Amniotic epithelial cell (primary cell): ENCODE measurements at regions not wholly inside any gene's neighbourhood (a gene's known extent, or its start where the extent isn't known, plus 50 kb on each side); places are given as distances from the start of the nearest gene placed in this dataset.

Experiments
- DNase-seq: peaks from one replicate; pipeline ENCODE4 v3.0.0-alpha.2; 2010; ENCODE audit warnings: low read depth

DNA sequence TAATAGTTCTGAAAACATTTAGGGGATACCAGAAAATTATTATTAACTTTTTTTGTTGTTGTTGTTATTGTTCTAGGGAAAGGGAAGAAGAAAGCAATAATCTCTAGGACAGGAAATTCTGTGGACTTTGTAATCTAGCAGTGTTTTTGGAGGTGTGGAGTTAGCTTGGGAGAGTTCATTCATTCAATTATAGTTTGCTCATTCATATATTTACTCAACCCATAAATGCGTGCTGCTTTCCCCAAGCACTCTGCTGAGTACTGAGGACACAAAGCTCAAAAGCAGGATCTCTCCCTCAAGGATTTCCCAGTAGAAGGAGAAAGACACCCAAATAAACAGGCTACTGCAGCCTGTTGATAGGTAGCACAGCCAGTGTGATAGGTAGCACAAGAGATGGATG lies 984.3 kb downstream of the BCL11A start:
- DNase-seq: no peak

GRCh38 chr2:59568461-59568860 lies 985.0 kb downstream of the BCL11A start:
- no peak for DNase-seq

DNA sequence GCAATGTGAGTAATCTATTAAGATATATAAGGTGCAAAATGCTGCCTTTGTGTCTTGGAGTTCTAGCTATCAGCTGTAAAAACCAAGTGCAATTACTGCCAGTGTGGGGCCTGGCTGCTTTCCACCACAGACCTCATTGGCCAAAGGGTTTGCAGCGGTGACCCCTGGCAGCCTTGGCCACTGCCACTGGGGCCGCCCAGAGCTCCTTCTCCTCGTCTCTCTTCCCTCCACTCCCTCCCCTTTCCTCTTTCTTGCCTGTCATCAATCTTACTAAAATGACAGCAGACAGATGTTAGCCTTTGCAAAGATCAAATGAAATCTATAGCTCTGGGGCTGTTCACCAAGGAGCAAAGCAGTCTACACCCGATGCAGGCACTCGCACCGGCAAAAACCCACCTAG lies 986.3 kb downstream of the BCL11A start:
- DNase-seq: no peak

GRCh38 chr2:59566739-59567138 lies 986.7 kb downstream of the BCL11A start:
- DNase-seq: no peak

DNA sequence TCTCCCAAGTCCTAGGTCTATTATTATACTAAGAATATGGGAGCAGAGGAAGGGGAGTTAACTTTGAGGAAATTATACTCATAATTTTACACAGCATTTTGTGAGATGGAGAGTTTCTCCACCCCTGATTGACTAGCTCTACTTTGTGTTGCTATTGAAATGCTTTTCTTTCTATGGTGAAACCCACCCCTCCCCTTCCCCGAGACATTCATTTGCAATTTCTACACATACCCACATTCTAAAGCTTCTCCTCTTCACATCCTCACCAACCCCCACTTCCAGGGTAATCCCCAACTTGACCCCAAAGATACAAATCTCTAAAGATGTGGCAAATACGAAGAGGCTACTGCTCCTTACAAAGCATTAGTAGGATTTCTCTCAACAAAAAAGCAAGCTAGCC lies 992.2 kb downstream of the BCL11A start:
- no peak for DNase-seq

DNA sequence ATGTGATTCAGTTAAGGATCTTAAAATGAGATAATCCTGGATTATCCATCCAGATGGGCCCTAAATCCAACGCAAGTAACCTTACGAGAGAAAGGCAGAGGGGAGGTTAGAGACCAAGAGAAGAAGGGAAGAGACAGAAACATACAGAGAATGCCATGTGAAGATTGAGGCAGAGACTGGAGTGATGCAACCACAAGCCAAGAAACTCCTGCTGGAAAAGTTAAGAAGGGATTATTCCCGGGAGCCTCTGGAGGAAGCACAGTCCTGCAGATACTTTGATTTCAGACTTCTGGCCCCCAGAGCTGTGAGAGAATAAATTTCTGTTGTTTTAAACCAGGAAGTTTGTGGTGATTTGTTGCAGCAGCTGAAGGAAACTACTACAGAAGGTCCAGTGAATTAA lies 992.7 kb downstream of the BCL11A start:
- no peak for DNase-seq

- no peak for DNase-seq
Measured at GRCh38 chr2:59540864-59541263, 1012.6 kb downstream of the BCL11A start.

DNA sequence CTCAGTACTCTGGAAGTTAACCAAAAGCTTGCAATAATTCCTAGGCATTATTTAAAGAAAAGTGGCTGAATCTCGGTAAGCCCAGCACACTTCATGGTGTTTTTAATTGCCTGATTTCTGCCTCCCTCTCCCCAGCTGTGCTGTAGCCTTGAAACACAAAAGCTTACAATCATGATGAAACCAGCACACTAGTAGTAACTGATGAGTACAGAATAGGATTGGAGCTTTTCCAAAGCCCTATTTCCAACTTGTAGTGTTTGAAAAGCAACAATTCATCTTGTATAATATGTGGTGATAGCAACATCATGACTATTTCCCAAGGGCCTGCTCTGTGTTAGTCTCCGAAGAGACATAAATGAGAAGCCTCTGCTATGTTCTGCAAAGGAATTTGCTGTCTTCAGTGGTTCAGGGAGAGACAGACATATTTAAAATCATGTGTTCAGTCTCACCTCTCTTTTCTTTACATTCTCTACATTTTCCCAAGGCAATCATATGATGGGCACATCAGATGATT lies 1015.0 kb downstream of the BCL11A start:
- no peak for DNase-seq

GRCh38 chr2:59532808-59533207 lies 1020.6 kb downstream of the BCL11A start:
- no peak for DNase-seq

GRCh38 chr2:59530258-59530657 lies 1023.2 kb downstream of the BCL11A start:
- DNase-seq: no peak

GRCh38 chr2:59529726-59530125 lies 1023.7 kb downstream of the BCL11A start:
- DNase-seq: no peak

- no peak for DNase-seq
Measured at GRCh38 chr2:59528525-59528924, 1024.9 kb downstream of the BCL11A start.

- DNase-seq: no peak
Measured at GRCh38 chr2:59502981-59503380, 1050.5 kb downstream of the BCL11A start.

DNA sequence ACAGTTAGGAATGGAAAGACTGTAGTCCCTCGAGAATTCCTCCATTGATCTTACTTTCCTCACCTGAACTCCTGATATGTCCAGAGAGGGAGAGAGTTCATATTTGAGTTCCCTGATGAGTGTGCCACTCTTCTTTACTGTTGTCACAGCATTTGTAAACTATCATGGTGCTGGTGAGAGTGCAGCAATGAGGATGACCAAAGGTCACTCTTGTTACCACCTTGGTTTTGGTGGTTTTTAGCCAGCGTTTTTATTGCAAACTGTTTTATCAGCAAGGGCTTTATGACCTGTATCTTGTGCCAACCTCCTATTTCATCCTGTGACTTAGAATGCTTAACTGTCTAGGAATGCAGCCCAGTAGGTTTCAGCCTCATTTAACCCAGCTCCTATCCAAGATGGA lies 1062.5 kb downstream of the BCL11A start:
- no peak for DNase-seq

- DNase-seq: no peak
Measured at GRCh38 chr2:59490192-59490591, 1063.3 kb downstream of the BCL11A start.

DNA sequence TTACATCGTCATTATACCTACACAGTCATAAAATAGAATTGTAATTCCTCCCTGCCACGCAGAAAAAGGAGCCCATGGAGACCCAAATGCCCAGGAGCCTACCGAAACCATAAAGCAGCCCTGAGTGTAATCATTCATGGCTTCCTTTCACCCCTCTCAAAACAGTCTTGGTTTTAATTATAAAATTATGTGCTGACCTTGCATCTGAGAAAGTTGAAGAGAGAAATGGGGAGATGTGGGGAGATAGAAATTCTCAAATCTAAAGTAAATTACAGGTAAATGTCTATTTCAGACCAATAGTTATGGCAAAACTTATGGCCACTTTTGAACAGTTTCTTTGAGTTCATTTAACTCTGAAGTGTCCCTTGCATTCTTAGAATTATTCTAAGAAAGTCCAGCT lies 1068.8 kb downstream of the BCL11A start:
- no peak for DNase-seq

DNA sequence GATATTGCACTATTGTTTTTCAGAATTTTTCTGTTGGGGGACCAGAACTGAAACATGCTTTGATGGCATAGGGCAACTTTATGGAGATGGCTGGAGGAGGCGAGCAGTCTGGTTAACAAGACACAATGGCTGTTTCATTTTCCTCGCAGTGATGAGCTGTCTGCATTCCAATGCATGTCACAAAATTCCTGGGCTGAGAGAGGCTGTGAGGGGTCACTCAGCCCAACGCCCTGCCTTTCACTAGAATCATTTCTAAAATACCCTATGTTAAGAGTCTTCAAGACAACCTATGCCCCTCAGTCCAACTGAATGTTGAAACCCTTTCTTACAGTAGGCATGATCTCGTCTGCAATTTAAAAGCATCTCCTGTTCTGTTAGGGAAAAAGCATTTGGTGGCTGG lies 1090.0 kb downstream of the BCL11A start:
- no peak for DNase-seq

DNA sequence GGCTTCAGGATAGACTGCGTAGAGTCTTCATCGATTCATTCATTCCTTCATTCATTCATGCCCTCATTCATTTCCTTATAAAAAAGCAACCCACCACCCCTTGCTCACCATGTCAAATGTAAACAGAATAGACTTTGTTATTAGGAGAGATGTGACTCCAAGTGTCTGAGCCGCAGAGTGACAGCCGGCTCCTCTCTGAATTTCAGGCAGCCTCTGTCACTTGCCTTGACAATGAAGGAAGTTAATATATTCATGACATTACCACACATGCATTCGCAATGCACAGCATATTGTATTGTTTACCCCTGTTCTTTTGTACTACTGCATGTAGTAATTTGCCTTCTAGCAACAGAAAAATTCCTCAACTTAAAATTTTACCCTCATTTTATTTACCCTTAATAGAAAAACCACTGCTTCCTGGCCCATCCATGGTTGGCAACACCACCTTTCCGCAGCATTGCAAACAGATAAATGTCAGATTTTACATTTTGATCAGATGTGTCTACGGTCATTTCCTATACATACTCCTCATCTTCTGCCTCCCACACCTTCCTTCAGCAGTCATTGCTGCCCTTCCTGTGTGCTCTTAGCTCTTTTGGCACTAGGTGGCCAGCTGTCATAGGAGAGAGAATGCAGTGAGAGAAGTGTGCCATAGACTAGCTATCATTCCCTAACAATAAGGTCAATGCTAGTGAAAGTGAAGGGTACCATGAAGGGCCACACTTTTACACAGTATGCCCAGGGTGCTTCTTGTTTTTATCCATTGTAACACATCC lies 1090.8 kb downstream of the BCL11A start:
- no peak for DNase-seq

DNA sequence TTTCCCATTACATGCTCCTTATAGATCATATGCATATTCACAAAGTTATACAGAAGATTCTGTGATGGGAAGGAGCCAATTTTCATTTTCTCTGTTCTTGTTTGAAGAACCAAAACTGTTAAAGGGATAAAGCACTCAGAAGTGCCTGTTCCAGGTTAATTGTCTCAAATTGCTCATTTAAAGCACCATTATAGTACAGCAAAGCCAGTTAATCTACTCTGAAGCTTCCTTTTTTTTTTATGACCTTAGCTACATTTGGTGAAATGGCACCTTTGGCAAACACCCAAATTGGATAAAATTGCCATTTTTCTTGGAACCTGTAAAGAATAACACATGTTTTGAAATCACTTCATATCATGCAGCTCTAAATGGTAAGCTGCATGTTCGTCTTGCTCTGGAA lies 1092.3 kb downstream of the BCL11A start:
- DNase-seq: no peak

- DNase-seq: no peak
Measured at GRCh38 chr2:59458800-59459199, 1094.7 kb downstream of the BCL11A start.

GRCh38 chr2:59456285-59456684 lies 1097.2 kb downstream of the BCL11A start:
- no peak for DNase-seq

- no peak for DNase-seq
Measured at GRCh38 chr2:59449274-59449673, 1104.2 kb downstream of the BCL11A start.

DNA sequence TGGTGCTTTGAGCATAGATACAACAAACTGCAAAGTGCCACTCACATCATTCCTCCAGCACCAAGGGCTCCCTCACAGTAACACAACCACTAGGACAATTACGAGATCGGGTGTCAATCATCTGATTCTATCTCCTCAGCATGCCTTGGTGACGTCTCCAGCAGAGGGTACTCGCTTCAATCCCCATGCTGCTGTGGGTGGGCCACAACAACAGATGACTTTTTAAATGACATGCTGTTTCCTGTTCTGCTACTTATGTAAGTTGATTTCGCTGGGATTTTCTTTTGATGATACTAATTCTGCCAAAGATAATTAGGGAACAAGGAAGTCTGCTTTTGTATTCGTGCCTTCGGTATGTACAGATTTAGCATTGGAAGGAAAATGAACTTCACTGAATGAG lies 1113.0 kb downstream of the BCL11A start:
- DNase-seq: no peak

GRCh38 chr2:59435635-59436034 lies 1117.8 kb downstream of the BCL11A start:
- no peak for DNase-seq
